ENCODE measurements at regions not wholly inside any gene's neighbourhood (a gene's known extent, or its start where the extent isn't known, plus 50 kb on each side); places are given as distances from the start of the nearest gene placed in this dataset.
"Not testable (repeated sequence)": the region's sequence is repeated elsewhere in the genome, so short reads cannot be mapped to it uniquely, and the experiment has no call there.

DNA sequence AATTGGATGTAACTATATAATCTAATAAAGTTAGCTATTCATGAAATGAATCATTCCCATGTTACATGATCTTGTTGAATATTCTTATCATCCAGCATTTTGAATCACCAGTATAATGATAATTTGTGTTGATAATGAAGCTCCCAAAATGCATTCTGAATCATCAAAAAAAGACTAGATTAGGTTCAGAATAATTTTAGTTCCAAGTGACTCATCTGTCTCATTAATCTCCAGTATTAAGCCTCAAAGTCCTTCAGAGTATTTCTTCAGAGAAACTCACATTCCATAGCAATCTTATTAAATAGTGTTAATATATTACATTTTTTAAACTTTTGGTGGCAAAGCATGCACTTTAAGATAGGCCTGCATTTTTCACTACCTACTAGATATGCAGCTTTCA is 207.5 kb downstream of the SLITRK5 start:
- no peak for DNase-seq

DNA sequence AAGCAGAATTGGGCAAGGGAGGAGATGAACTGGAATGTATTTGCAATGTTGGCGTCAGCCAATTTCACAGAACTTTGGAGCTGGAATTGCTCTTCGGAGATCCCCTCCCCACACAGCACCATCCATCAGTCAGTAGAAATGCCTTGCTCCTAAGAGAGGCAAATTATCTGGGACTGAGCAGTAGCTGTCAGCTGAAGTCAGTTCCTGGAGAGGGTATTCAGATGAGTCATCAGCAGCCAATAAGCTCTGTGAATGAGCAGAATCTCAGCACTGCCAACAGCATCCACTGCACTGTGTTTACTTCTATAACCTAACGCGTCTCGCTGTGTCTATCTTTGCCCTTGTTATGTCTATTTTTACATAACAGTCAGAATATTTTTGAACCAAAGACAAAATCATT is 213.7 kb downstream of the SLITRK5 start:
- no peak for DNase-seq

DNA sequence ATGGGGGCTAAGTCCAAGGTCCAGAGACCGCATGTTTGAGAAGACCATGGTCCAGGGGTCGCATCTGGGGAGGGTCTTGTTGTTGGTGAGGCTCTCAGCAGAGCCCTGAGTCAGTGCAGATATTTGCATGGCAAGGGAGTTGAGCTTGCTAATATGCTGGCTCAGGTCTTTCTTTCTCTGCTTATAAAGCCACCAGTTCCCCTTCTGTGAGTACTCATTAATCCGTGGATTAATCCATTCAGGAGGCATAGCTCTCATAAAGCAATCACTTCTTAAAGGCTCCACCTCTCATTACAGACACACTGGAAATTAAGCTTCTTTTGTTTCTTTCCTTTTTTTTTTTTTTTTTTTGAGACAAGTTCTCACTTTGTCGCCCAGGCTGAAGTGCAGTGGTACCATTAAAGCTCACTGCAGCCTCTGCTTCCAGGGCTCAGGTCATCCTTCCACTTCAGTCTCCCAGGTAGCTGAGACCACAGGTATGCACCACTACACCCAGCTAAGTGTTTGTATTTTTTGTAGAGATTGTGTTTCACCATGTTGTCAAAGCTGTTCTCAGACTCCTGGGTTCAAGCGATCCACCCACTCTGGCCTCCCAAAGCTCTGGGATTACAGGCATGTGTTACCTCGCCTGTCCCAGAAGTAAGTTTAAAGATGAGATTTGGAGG is 216.4 kb downstream of the SLITRK5 start:
- DNase-seq: no peak

DNA sequence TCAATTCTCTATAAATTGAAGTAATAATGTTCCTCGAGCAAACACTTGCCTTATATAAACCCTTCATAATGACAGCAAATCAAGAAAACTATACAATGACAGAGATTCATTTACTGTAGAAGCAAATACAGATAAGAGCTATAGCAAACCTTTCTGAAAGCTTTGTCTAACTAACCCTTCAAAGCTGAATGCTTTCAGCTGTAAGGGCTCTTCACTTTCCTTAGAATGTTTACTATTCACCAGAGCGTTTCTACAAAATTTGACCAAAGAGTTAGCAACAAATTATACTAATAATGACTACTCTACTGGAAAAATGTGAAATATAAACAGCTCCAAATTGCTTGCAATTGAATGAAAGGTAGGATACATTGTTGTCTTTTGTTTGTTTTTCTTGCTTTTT is 218.1 kb downstream of the SLITRK5 start:
- DNase-seq: no peak

DNA sequence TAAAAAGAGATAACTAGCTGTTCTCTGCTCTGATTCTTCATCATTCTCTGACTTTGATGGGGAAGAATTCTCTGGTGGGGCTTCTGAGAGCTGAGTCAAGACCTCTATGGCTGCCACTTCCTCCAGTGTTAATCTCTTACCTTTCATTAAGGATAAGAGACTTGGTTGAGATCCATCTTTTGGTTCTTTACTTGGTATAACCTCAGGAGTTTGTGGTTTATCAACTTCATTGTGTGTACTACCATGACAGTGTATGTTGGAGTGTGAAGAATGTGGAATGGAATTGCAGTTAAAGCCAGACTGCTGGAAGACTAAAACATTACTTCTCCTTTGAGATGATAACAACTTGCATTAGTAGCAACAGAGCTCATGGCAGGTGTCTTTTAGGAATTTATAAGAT is 222.0 kb downstream of the SLITRK5 start:
- no peak for DNase-seq

DNA sequence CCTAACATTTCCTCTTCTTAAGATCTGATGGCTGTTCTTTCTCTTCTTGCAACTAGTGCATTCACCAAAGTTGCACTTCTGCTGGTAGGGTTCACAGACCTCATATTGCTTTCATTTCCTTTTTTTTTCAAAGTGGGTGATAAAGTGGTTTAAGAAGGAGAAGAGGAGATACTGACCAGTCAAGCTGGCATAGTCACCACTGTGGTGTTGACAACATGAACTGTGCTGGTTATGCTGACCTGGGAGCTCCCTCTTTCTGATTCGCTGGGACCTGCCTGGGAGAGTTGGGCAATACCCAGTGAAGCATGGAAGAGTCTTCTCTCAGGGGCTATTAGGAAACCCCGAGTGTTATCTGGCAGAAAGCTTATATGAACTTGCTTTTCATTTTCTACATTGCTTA is 222.9 kb downstream of the SLITRK5 start:
- no peak for DNase-seq

DNA sequence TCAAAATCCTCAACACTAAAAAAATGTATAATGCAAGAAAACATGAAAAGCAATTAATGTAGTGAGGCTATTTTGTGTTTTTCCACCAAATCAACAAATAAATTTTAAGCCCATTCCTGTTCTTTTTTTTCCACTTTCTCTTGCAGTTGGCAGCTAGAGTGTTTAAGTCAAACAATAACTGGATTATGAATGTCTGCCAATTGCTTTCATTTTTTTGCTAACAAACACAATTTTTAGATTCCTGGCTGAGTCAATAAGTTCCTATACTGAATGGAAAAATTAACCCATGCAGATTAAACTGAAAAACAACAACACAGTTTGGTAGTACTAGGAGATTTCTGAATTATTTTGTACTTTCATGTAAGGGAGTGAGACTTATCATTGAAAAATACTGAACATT is 232.4 kb downstream of the SLITRK5 start:
- no peak for DNase-seq

DNA sequence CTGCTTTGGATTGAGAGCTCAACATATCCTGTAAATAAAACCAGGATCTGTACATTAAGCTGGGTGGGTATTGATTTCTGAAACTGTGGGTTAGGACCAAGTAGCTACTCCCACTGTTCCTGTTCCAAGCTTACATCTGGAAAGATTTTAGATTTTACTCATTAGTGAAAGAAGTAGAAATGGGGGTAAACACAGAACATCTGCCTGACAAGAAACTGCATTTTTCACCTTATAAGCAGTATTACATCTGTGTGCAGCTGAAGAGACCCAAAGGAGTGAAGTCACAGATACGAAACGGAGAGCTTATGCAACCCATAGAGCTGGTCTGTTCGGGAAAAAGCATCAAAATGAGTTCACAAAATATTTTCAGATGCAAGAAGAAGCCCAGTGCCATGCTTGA is 235.2 kb downstream of the SLITRK5 start:
- DNase-seq: no peak

DNA sequence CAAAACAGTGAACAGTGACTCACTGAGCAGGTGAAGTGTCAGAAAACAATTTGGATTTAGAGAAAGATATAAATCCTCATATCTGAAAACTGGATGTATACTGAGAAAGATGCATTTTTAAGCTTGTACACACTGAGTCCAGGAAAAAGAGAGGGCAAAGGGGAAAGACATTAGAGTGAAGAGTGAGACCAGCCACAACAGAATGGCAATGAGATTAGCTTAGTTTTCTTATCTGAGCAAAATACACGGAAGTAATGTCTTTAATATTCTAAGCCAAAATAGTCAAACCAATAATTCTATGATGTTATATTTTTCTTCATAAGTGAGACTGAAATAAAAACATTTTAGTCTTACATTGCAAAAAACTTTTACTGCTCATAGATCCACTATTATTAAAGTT is 236.0 kb downstream of the SLITRK5 start:
- no peak for DNase-seq

DNA sequence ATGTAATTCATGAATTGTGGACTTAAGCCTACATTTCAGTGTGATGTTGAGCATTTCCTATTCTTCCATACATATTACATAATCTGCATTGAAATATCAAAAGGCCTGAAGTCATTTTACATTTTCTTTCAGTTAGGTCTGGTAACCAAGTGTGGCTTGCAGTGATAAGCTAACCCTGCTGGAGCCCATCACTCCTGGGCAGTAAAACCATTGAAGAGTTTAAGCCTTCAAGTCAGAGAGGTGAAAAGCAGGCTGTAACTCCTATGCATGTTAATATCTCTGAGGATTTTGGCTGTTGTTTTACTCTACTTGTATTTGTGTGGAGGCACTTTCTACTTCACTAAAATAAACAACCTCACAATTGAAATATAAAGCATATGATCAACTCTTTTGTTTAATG is 248.8 kb downstream of the SLITRK5 start:
- DNase-seq: no peak

DNA sequence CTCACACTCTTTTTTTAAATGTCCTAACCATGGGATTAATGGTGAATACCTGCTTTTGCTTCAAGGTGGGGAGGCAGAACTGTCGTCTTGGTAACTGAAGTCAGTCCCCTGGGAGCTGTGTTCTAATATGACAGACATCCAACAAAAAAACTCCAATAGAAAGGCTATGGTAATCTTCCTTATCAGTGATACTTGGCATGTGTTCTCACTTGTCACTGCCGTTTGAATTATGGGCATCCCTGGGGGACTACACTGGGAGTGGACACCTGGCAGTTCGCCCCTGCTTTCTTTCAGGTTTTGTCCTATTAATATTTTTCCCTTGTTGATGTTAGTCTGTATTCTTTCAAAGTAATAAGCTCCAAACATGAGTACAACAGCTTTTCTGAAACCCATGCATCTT is 252.6 kb downstream of the SLITRK5 start:
- no peak for DNase-seq

DNA sequence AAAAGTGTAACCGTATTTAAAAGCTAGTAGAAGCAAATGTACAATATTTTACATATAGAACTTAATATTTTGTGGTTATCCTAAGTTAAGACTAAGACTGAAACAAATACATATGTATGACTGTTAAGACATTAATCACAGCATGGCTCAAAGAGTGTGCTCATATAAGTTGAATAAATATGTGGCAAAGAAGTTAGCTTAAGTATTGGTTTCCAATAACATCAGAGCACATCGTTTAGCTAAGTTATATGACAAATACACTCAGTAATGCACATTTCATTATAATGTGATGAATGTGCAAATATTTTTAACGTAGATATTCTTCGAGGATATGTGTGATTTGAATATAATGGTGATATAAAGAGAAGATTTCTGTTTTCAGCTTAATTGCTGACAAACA is 253.8 kb downstream of the SLITRK5 start:
- no peak for DNase-seq

DNA sequence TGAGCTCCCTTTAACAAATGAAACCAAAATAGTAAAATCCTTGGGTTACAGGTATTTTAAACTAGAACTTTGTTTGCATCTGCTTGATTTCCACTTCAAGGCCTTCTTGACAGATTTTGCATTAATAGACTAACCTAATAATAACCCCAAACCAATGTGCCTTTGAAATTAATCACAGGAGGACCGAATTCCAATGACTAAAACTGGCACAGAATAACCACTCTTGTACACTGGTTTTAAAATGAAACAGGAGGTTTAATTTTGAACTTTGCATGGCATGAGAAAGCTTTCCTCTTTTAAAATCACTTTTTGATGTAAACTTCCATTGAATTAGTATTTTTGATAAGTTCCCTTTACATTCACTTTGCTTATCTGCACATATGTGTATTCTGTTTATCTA is 269.6 kb downstream of the SLITRK5 start:
- no peak for DNase-seq

DNA sequence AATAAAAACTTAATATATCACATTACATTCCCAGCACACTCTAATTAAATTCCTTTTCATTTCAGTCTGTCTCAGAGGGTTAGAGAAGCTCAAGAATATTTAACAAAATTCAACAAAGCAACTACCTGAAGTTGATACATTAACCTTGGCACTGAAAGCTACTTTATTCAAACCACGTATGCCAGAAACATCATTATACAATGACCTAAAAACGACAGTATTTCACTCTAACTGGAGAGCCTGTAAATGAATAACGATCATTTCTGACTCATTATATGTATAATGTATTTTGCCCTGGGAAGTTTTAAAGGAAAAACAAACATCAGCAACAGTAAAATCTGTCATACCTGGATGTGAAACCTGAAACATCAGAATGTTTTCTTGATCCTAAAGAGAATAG is 270.1 kb downstream of the SLITRK5 start:
- DNase-seq: no peak

DNA sequence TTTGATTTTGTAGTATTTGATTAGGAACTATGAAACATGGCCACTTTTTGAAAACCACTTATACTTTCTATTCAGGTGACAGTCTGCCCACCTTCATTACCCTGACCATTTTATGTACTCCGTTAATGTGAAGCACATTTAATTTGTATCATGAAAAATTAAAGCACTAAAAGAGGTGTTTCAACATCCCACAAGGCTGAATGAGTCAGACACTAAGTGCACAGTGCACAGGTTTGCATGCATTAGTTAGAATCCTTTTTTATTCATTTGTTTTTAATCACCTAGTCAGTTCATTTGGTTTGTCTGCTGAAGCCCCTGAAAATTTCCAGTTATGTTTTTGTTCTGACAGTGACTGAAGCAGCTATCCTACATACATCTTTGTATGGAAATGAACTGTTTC is 271.0 kb downstream of the SLITRK5 start:
- no peak for DNase-seq

DNA sequence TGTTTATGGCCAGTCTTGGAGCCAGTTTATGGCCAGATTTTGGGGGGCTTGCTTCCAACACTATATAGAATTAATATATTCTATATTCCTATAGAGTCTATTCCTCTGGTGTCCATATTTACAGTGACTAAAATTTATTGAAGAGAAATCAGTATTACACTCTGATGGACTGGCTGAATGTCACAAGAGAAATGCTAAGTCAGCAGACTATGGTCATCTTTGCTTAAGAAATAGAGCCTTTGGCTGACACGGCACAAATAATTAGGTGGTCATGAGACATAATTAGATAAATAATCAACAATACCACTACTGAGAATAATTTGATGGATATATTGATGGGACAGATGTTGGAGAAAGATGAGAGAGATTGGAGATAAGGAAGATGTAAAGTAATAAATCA is 272.9 kb downstream of the SLITRK5 start:
- DNase-seq: no peak

DNA sequence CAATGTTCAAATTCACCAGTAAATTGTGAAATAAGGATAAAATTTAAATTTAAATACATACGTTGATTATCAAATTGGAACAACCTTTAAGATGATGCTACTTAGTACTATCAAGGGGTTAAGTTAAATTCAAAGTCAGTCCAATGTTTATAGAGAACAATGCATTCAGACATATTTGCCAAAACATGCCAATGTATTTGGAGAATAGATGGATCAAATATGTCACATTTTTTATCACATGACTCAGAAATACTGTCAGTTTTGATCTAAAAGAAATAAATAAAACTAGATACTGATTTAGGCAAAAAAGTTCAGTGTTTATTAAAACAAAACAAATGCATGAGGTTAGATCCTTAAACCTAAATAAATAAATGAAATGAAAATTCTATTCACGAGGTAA is 281.2 kb downstream of the SLITRK5 start:
- DNase-seq: no peak

DNA sequence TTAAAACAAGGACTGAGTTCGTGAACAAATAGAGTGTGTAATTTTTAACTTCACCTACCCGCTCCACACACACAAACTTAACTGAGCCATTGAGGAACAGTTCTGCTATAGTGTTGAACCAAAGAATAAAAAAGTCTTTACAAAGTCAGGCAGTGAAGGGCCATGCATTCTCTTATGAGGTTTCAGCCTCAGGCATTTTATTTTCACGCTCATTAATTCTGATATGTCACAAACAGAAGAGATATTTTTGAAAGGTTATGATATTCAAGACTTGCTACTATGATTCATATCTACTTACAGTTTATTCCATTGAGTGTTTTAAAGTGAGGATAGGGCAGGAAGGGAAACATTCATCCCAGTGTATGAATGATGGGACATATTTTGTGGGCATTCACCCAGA is 282.2 kb downstream of the SLITRK5 start:
- no peak for DNase-seq

DNA sequence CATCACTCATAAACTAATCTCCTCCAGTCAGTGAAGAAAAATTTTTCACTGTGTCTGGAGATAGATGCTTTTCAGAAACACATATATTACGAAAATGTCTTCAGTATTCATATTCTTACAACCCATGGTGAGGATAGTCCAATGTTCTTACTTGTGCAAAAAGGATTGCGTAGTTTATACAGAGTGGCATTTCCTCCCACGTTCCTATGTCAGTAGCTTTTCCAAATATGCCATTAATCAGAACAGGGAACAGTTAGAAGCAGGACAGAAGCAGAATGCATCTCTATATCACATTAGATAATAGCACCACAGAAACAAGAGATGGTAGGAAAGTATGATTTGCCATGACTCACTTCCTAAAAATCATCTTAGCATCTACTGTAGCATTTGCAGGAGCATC is 282.9 kb downstream of the SLITRK5 start:
- DNase-seq: no peak

DNA sequence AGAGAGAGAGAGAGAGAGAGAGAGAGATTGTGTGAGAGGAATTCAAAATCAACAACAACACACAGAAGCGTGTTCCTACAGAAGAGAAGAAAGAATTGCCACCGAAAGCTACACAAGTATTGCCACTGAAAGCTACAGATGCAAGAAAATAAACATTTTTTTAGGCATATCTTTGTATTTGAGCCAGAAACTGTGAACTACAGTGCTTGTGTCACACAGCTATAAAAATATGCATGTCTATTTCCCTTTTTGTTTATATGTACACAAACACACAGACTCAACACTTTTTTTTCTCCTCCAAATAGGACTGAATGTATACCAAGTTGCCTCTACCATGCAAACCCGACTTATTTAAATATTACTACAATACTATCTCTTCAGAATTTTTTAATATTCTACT is 290.4 kb downstream of the SLITRK5 start:
- no peak for DNase-seq

DNA sequence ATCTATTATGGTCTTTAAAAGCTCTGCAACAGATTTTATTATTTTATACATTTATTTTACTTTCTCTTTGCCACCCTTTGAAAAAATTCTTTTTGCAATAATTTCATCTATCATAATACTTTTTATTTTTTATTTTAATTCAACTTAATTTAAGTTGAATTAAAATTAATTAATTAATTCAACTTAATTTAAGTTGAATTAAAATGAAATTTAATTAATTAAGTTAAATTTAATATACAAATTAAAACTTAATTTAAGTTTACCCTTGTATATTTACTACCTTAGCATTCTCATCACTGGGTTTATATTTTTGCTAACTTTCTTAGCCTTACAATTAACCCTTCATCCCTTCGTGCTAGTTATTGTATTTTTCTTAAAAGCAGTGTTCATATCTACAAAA is 301.4 kb downstream of the SLITRK5 start:
- no peak for DNase-seq

DNA sequence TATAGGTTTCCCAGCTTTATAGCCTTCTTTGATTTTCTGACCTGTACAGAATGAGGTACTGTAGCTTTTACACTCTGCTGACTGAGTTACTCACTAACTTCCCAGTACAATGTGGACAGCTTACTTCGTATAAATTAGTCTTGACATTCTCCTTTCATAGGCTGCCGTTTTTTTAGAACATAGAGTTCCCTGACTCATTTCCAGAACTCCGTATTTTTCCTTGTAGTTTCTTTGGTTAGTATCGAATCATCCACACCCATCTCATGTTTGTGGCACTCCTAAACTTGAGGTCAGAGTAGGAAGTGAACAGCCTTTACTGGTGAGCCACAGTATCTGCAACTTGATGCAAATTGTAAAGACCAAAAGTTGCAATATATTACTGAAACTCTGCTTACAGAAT is 303.9 kb downstream of the SLITRK5 start:
- DNase-seq: no peak

DNA sequence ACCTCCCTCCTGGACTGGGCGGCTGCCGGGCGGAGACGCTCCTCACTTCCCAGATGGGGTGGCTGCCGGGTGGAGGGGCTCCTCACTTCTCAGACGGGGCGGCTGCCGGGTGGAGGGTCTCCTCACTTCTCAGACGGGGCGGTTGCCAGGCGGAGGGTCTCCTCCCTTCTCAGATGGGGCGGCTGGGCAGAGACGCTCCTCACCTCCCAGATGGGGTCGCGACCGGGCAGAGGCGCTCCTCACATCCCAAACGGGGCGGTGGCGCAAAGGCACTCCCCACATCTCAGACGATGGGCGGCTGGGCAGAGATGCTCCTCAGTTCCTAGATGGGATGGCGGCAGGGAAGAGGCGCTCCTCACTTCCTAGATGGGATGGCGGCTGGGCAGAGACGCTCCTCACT is 305.5 kb downstream of the SLITRK5 start:
- not testable (repeated sequence) for DNase-seq

DNA sequence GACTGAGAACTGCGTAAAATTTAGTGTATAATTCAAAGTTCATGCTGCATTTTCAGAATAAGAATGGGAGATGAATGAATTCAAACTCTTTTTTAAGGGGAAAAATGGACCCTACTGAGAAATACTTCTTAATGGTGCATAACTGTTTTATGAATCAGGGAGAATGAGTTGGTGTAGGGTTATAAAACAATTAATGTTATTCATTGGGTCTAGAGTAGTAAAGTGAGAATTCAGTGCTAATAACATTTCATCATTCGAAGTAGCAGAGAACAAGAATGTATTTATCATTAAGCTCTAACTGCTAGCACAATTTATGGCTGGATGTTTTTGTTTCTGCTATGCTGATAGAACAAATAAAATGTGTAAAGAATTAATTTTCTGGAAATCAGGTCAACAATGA is 310.2 kb downstream of the SLITRK5 start:
- no peak for DNase-seq

DNA sequence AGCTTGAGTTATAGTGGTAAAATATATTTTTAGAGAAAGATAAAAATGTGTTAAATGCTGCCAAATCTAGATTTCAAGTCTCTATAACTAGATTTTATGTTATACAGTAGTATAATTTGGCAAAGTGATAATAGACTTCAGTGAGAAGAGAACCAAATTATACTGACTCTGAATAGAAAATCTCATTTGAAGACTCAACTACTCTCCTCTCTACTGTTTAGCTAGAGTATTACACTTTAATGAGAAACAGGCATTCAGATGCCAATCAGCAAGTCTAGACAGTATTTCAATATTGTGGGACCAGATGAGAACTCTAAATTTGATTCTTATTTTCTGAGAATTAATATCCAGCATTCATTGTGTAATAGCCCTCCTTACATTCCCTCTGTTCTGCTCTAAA is 311.2 kb downstream of the SLITRK5 start:
- no peak for DNase-seq
